Fibroblast of skin of abdomen (primary cell): ENCODE measurements at regions not wholly inside any gene's neighbourhood (a gene's known extent, or its start where the extent isn't known, plus 50 kb on each side); places are given as distances from the start of the nearest gene placed in this dataset.
A peak's percentile ranks its signal among the peaks of the same experiment; 100 is the strongest.

Source experiments
- DNase-seq: peaks from one replicate; pipeline ENCODE4 v3.0.0-alpha.2; 2013

DNA sequence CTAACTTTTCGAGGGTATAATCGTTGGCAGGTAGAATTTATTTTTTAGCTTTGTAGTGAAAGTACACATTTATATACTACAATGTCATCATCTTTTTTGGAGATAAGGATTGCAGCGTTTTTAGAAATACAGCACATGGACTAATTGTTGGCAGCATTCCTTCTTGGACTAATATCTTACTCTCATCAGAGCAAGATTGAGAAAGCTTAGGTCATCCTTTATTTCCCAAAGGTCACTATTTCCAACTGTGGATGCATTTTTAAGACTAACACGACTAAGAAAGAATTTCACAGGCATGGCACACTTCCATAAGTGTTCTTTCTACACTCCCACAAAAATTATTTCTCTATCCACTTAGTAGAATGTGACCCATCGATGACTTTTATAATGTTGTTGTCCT lies 732.3 kb downstream of the NCAM2 start:
- peak; percentile 46 for DNase-seq

DNA sequence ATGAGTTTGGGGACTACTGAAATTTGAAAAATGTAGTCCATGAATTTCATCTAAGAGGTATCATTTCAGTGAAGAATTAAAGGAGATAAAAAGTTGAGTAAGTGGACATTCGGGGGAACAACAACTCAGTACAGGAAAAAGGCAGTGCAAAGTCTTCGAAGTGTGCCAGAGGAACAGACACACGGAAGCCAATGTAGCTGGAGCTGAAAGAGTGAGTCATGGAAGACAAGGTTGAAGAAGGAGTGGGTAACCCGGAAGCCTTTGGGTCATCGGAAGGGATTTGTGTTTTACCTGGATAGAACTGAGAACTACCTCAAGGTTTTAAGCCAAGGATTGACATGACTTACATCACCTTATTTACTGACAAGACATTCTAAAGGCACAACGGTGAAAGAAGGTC lies 733.4 kb downstream of the NCAM2 start:
- DNase-seq = no peak

GRCh38 chr21:21734088-21734487 lies 735.9 kb downstream of the NCAM2 start:
- no peak for DNase-seq

DNA sequence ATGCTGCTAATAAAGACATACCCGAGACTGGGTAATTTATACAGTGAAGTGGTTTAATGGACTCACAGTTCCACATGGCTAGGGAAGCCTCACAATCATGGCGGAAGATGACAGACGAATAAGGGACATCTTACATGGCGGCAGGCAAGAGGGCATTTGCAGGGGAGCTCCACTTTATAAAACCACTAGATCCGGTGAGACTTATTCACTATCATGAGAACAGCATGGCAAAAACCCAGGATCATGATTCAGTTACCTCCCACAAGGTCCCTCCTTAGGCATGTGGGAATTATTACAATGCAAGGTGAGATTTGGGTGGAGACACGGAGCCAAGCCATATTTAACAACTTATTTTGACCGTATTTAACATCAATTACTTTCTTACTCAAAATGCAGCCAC lies 739.0 kb downstream of the NCAM2 start:
- no peak for DNase-seq

- no peak for DNase-seq
These were observed 742.0 kb downstream of the NCAM2 start for GRCh38 chr21:21740207-21740606.

- no peak for DNase-seq
These were observed 752.1 kb downstream of the NCAM2 start for GRCh38 chr21:21750124-21750825.

DNA sequence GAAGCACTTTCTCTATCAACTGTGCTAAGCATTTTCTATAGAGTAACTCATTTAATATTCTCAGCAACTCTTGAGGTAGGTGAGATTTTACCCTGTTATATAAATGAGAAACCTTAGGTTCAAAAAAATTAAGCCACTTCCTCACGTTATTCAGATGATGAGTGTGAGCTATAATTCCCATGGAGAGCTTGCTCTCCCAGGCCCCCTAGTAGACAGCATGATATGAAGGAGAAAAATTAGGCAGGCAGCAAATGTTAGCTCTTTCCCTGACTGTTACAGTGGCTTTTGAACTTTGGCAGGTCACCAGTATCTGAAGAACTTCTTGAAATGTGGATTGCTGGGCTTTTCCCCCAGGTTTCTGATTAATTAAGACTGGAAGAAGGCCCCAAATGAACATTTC lies 753.1 kb downstream of the NCAM2 start:
- no peak for DNase-seq

DNA sequence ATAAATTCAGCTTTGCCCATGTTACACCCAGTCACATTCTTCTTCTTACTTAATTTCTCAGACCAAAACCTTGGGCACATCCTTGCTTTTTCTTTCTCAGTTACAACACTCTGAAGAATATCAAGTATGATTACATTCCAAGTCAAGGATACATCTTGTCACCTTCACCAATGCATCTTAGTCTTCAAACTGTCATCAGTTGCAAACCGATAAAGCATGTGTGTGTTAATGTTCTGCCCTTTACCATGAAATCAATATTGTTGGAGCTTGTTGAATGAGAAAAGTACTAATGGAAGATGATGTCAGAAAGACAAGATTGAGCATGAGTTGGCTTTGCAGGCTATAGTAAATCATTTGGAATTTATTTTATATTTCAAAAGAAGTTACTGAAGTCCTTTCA lies 764.6 kb downstream of the NCAM2 start:
- no peak for DNase-seq

DNA sequence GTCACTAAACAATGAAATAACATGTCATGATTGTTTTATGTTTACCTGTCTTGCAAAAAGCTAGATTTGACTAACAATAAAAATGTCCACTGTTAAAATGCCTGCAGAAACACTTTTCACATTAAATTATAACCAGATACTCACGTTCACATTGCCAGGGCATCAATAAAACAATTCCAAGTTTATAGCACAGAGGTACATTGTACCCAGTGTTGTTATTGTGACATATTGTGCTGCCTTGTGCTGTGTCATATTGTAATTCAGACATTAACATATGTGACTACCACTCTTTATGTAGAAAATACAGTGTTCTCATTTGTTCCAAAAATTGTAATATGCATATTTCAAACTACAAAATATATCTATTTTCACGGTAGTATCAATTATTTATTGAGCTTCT lies 766.1 kb downstream of the NCAM2 start:
- no peak for DNase-seq

DNA sequence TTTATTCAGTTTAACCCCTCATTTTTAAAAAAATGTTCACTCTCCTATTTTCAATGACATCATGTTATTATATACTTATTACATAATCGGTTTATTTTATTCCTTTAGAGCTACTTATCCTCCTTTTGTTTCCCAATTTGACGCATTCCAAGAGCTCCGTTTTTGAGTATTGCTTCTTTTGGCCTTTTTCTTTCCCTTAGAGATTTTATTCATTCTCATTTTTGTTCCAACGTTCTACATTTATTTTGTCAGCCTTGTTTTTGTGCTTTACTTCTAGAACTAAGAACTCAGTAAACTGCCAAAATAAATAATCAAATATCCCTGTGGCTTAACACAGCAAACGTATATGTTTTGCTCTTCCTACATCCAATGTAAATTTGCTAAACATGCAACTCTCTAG lies 769.1 kb downstream of the NCAM2 start:
- no peak for DNase-seq

- DNase-seq = peak; percentile 4
These were observed 790.4 kb downstream of the NCAM2 start for GRCh38 chr21:21788591-21788990.

- no peak for DNase-seq
These were observed 803.7 kb downstream of the NCAM2 start for GRCh38 chr21:21801921-21802320.

GRCh38 chr21:21806711-21807597 lies 808.7 kb downstream of the NCAM2 start:
- no peak for DNase-seq

GRCh38 chr21:21807598-21807903 lies 809.3 kb downstream of the NCAM2 start:
- DNase-seq = no peak

- no peak for DNase-seq
These were observed 815.1 kb downstream of the NCAM2 start for GRCh38 chr21:21813289-21813688.

DNA sequence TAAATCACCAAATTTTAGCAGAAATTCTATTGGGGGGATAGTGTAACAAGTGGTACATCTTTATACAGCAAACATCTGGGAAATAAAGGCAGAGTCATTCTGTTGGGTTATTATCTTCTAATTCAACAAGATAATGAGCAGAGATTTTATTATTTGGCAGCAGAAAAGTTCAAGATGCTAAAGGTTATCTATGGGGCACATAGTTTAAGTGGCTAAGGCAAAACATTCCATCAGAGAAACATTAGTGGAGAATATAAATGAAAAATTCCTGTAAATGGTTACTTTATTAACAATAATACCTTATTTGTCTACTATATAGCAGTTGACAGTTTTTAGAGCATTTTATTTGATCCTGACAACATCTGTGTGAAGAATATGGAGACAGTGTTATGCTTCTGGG lies 815.7 kb downstream of the NCAM2 start:
- DNase-seq = no peak

DNA sequence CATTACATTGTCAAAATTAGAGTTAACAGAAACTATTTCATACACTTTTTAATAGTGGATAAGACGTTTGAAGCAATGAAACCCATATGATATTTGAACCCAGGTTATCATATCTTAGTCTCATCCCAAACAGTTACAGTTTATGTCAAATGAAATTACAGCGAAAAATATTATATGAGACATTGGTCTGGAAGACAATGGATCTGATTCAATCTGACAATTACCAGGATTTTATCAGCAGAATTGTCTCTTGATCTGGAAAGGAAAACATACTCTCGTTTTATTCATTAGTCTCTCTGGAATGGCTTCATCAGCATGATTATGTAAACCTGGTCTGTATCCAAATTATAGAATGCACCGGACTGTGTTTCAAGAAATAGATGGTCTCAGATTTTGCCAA lies 818.6 kb downstream of the NCAM2 start:
- no peak for DNase-seq

DNA sequence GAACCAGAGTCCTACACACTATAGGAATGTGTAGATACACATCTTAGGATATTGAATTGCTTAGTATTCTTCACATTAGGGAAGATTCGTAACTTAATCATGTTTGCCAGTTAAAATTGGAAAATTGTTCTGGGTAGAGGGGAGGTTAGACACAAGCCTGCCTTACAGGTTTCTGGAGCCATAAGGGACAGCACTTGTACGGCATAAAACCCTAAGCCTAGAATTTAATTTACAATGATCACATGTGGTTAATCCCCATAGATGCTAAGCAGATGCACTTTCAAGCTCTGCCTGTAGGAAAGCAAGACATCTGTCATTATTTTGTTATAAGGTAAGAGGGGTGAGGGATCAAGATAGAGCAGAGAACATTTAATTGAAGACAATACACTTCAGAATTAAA lies 820.7 kb downstream of the NCAM2 start:
- DNase-seq = no peak

GRCh38 chr21:21828130-21828529 lies 829.9 kb downstream of the NCAM2 start:
- no peak for DNase-seq

DNA sequence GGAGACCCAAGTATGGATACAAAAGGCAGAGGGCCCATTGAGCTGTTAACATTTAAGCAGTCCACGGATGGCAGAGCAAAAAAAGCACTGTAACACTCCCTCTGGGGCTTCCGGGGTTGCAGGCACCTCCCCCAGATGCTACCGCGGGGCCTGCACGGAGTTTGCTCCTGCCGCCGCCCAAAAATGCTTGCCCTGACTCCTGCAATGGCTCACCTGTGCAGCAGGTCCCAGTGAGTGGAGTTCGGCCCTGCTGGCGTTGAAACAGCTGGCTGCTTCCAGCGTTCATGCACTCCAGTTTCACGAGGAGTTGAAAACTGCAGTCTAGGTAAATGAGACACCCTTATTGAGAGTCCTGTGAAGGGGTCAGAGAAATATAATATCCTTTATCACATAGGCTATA lies 832.8 kb downstream of the NCAM2 start:
- no peak for DNase-seq

GRCh38 chr21:21845901-21846300 lies 847.7 kb downstream of the NCAM2 start:
- no peak for DNase-seq

DNA sequence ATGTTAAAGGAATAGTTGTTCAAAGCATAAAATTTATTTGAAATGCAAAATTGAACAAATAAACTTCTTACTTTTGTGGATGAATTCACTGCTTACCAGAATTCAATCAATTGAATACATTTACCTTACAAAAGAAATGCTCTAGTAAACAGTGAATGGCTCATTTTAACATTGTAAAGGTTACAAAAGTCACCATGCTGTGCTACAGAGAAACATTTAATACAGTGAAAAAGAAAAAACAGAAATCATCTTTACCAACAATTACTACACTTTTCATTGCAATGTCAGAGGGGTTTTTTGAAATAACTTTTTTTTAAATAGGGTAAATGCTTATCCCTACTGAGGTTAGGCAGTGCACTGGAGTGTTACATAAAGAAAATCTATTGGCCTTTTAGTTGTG lies 853.0 kb downstream of the NCAM2 start:
- DNase-seq = no peak

DNA sequence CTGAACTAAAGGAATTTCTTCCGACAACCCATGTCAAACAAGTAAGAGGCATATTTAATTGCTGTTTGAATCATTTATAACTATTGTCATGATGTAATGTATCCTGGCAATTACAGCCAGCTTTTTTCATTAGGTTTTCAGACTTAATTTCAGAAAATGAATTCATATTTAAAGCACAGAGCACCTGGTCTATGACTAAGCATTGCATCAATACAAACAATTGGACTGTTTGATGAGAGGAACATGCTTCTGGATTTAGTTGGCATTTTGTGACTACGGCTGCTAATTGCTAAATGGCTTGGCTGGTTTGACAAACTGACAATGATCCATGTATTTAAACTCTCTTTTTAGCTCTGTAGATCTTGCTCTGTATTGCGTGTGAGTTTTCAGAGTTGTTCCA lies 853.4 kb downstream of the NCAM2 start:
- no peak for DNase-seq
